ENCODE measurements at regions not wholly inside any gene's neighbourhood (a gene's known extent, or its start where the extent isn't known, plus 50 kb on each side); places are given as distances from the start of the nearest gene placed in this dataset.

GRCh38 chrX:131821945-131822622 lies 201.0 kb upstream of the STK26 start:
- TF ChIP-seq, protein P1, sequence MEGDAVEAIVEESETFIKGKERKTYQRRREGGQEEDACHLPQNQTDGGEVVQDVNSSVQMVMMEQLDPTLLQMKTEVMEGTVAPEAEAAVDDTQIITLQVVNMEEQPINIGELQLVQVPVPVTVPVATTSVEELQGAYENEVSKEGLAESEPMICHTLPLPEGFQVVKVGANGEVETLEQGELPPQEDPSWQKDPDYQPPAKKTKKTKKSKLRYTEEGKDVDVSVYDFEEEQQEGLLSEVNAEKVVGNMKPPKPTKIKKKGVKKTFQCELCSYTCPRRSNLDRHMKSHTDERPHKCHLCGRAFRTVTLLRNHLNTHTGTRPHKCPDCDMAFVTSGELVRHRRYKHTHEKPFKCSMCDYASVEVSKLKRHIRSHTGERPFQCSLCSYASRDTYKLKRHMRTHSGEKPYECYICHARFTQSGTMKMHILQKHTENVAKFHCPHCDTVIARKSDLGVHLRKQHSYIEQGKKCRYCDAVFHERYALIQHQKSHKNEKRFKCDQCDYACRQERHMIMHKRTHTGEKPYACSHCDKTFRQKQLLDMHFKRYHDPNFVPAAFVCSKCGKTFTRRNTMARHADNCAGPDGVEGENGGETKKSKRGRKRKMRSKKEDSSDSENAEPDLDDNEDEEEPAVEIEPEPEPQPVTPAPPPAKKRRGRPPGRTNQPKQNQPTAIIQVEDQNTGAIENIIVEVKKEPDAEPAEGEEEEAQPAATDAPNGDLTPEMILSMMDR (conservative IDR thresholded peaks at IDR 0.05) = no peak
- no peak for TF ChIP-seq EZH2 (IDR thresholded peaks at IDR 0.05; ENCODE audit: low read depth)

All from PC-9 (cell line).